SHP77 treated with DMSO at 0.1 percent for 48 hours (cell line): ENCODE measurements at regions not wholly inside any gene's neighbourhood (a gene's known extent, or its start where the extent isn't known, plus 50 kb on each side); places are given as distances from the start of the nearest gene placed in this dataset.
"Not testable (repeated sequence)": the region's sequence is repeated elsewhere in the genome, so short reads cannot be mapped to it uniquely, and the experiment has no call there.

Experiments used
- DNase-seq: peaks from one replicate; lab custom pipeline; 2025; lab: John Stamatoyannopoulos, UW

GRCh38 chr2:181790716-181791649, 100.5 kb upstream of the ITPRID2 start:
- DNase-seq = no peak

- no peak for DNase-seq
These were observed 98.6 kb upstream of the ITPRID2 start for GRCh38 chr2:181792906-181793305.

GRCh38 chr2:181798022-181798421, 93.5 kb upstream of the ITPRID2 start:
- no peak for DNase-seq

DNA sequence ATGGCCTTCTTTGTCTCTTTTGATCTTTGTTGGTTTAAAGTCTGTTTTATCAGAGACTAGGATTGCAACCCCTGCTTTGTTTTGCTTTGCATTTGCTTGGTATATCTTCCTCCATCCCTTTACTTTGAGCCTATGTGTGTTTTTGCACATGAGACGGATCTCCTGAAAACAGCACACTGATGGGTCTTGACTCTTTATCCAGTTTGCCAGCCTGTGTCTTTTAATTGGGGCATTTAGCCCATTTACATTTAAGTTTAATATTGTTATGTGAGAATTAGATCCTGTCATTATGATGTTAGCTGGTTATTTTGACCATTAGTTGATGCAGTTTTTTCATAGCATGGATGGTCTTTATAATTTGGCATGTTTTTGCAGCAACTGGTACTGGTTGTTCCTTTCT, 89.2 kb upstream of the ITPRID2 start:
- DNase-seq = not testable (repeated sequence)

- DNase-seq = peak; percentile 27
These were observed 87.4 kb upstream of the ITPRID2 start for GRCh38 chr2:181803903-181804799.

- no peak for DNase-seq
These were observed 86.1 kb upstream of the ITPRID2 start for GRCh38 chr2:181805228-181806038.

- DNase-seq = no peak
These were observed 85.5 kb upstream of the ITPRID2 start for GRCh38 chr2:181806039-181806392.

- no peak for DNase-seq
These were observed 84.0 kb upstream of the ITPRID2 start for GRCh38 chr2:181807526-181807925.

GRCh38 chr2:181810823-181811695, 80.5 kb upstream of the ITPRID2 start:
- no peak for DNase-seq

DNA sequence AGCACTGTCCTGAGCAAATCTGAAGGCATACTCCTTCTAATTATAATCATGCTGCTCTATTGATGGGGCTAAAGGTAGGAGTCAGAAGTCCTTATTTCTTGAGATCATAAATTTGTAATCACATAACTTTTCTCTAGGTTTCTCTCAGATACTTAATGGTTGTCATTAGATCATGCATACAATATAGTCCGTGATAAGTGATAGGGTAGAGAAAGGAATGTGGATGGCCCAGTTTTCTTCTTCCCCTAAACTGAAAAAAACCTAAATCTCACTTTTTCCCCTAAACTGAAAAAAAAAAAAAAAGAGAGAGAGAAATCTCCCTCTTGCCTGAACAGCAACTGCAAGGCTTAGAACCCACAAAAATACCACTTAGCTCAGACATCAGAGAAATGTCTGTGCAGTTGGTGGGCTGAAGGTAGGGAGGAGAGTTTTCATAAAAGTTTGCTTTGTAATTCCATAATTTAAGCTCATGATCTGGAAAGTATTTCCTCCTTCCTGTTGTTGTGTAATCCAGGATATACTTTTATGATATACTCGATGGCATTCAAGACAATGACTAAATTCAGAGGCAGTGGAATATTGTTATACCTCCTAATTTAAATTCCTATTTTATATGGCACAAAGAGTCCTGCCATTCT, 79.3 kb upstream of the ITPRID2 start:
- no peak for DNase-seq

DNA sequence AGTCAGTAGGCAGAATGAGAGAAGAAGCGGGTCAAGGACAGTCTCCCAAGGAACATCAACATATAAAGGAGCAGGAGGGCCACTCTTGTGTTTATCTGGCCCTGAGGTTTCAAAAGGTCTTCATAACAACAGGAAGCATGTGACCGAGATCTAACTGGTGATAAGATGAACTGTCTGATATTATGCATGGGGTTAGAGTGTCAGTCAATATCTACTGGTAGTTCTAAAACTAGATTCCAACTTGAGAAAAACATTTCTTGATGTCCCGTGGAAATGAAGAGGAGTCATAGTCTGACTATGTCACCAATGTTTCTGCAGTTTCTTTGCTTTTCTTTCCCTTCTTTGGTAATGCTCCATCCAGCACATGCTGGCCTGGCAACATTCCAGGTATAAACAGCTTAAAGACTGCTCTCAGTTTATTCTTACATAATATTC, 77.5 kb upstream of the ITPRID2 start:
- no peak for DNase-seq

DNA sequence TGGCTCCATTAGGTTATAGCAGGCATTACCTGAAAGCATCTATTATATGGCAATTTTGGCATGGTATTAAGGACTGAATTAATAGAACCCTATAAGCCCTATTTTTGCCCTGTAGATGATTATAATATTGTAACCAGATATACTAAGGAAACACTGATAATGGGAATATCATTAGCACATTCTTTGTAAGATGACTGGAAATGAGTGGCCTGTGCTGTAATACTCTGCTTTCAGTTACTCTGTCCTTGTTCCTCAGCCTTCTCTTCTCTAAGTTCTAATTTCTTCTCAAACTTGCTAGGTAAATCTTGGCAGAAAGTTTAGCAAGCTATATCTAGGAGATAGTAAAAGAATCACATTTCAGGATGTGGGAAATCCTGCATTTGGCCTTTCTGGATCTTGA, 74.0 kb upstream of the ITPRID2 start:
- no peak for DNase-seq

DNA sequence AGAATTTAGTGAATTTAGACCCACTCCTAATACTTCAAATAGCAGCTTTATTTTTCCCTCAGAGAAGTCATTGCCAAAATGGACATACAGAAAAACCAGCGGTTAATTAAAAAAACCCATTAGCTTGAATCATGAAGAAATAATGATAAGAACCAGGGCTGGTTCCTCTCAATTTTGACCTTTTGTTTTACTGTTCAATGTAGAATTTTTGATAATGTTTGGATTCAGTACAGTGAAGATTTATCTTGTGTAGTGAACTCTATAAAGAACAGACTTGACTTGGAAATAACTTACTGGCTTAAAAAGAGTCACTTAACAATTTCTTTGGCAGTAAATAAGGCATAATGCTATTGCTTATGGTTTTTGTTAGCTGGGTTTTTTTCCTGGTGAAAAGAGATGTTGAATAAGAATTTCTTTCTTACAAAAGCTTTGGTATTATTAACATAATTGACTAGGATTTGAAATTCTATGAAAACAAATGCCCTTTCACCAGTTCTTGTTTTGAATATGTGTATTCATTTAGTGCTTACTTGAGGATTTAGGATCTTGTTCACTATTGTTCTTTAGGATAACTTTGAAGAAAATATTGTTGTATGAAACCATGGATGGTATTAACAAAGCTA, 73.4 kb upstream of the ITPRID2 start:
- no peak for DNase-seq

DNA sequence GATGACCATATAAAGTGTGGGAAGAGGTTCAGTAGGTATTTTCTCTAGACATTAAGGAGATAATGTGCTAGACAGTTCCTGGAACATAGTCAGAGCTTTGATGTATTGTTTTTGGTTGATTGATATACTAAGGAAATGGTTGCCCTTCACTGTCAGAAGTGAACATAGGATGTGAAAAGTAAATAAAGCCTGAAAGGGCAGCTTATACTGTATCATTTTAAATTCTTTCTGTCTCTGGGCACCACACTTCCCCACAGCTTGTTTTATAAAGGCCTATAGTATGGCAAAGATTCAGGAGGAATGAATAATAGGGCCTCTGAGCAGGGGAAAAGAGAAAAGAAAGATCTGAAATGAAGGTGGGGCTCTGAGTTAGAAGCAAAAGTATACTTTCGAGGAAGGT, 72.7 kb upstream of the ITPRID2 start:
- DNase-seq = no peak

- no peak for DNase-seq
These were observed 70.5 kb upstream of the ITPRID2 start for GRCh38 chr2:181821049-181821448.

DNA sequence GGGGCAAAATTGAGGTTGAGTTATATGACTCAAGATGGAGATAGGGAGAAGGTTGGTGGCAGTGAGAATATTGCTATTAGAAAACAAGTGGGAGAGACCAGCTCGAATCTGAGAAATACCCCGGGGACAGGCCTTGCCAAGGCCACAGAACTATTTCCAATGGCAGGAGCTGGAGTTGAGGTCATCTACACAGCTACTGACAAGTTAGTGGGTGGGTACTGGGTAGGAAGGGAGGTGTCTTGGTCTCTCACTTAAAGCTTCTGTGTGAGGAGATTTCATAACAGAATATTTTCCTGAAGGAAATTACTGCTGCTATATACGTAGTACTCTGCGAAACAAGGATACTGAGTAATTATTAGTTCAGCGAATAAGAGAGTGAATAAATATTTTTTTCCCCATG, 69.4 kb upstream of the ITPRID2 start:
- DNase-seq = no peak

GRCh38 chr2:181823405-181823804, 68.1 kb upstream of the ITPRID2 start:
- DNase-seq = no peak

- DNase-seq = no peak
These were observed 63.3 kb upstream of the ITPRID2 start for GRCh38 chr2:181828122-181828705.

DNA sequence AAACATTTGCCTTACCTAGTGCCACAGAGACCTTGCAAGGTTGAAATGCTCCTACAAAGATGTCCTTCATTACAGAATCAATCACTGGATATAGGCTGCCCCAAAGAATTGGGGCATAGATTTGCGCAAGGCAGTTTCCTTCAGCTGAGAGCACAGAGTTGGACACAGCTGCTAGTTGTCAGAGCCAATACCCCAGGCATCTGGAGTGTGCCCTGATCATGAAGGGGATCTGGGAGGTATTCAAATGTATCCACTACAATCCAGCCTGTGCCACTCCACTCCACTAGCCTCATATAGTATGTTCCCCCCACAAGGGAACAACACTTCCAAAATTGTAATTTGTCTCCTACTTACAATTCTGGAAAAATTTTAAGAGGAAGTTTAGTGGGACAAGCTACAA, 62.3 kb upstream of the ITPRID2 start:
- no peak for DNase-seq

GRCh38 chr2:181832015-181832414, 59.5 kb upstream of the ITPRID2 start:
- DNase-seq = no peak
